Activated effector memory CD4-positive, alpha-beta T cell treated with anti-CD3 and anti-CD28 coated beads, Interleukin-2, amount 50 U/mL, for 16 hours (primary cell): ENCODE measurements at regions not wholly inside any gene's neighbourhood (a gene's known extent, or its start where the extent isn't known, plus 50 kb on each side); places are given as distances from the start of the nearest gene placed in this dataset.
"Not testable (repeated sequence)": the region's sequence is repeated elsewhere in the genome, so short reads cannot be mapped to it uniquely, and the experiment has no call there.

ENCODE experiments used
- DNase-seq: peaks from one replicate; pipeline ENCODE4 v3.0.0-alpha.2; 2020

- no peak for DNase-seq
Observed at GRCh38 chr7:86366946-86367345, 276.8 kb upstream of the GRM3 start.

GRCh38 chr7:86340407-86340806 is 303.3 kb upstream of the GRM3 start:
- DNase-seq, result not testable (repeated sequence)

GRCh38 chr7:86339051-86339450 is 304.7 kb upstream of the GRM3 start:
- no peak for DNase-seq

- DNase-seq, result no peak
Observed at GRCh38 chr7:86328801-86329433, 314.8 kb upstream of the GRM3 start.

- no peak for DNase-seq
Observed at GRCh38 chr7:86326847-86327246, 316.9 kb upstream of the GRM3 start.

GRCh38 chr7:86320889-86321288 is 322.8 kb upstream of the GRM3 start:
- DNase-seq, result no peak

GRCh38 chr7:86320341-86320740 is 323.4 kb upstream of the GRM3 start:
- no peak for DNase-seq

- DNase-seq, result no peak
Observed at GRCh38 chr7:86313842-86314241, 329.9 kb upstream of the GRM3 start.

- no peak for DNase-seq
Observed at GRCh38 chr7:86301301-86301700, 342.4 kb upstream of the GRM3 start.

- no peak for DNase-seq
Observed at GRCh38 chr7:86295526-86295925, 348.2 kb upstream of the GRM3 start.

- DNase-seq, result peak; percentile 57
Observed at GRCh38 chr7:86282014-86282682, 361.6 kb upstream of the GRM3 start.

- DNase-seq, result no peak
Observed at GRCh38 chr7:86280150-86280549, 363.6 kb upstream of the GRM3 start.

GRCh38 chr7:86262781-86263180 is 380.9 kb upstream of the GRM3 start:
- DNase-seq, result no peak

GRCh38 chr7:86257894-86258293 is 385.8 kb upstream of the GRM3 start:
- no peak for DNase-seq

- DNase-seq, result no peak
Observed at GRCh38 chr7:86252406-86252805, 391.3 kb upstream of the GRM3 start.

- DNase-seq, result no peak
Observed at GRCh38 chr7:86248977-86249376, 394.7 kb upstream of the GRM3 start.

- DNase-seq, result no peak
Observed at GRCh38 chr7:86243171-86243570, 400.5 kb upstream of the GRM3 start.

GRCh38 chr7:86226191-86226590 is 417.5 kb upstream of the GRM3 start:
- no peak for DNase-seq

GRCh38 chr7:86222806-86223205 is 420.9 kb upstream of the GRM3 start:
- DNase-seq, result no peak

GRCh38 chr7:86214734-86215133 is 429.0 kb upstream of the GRM3 start:
- DNase-seq, result no peak

- no peak for DNase-seq
Observed at GRCh38 chr7:86212976-86213375, 430.7 kb upstream of the GRM3 start.

GRCh38 chr7:86209036-86209435 is 434.7 kb upstream of the GRM3 start:
- DNase-seq, result no peak

GRCh38 chr7:86207740-86208139 is 436.0 kb upstream of the GRM3 start:
- no peak for DNase-seq

GRCh38 chr7:86202833-86203232 is 440.9 kb upstream of the GRM3 start:
- no peak for DNase-seq

- DNase-seq, result no peak
Observed at GRCh38 chr7:86201767-86202166, 441.9 kb upstream of the GRM3 start.
